ENCODE measurements at regions not wholly inside any gene's neighbourhood (a gene's known extent, or its start where the extent isn't known, plus 50 kb on each side); places are given as distances from the start of the nearest gene placed in this dataset.

- TF ChIP-seq ZNF114 (tag by site-specific recombination; IDR thresholded peaks at IDR 0.05) (no peak), CTCF (tag by site-specific recombination; IDR thresholded peaks at IDR 0.05) (no peak), ZBTB20 (tag by site-specific recombination; IDR thresholded peaks at IDR 0.05) (no peak), MEIS1 (CRISPR knock-in tag; IDR thresholded peaks at IDR 0.05; ENCODE audit: borderline replicate concordance) (no peak), YY1 (tag by site-specific recombination; IDR thresholded peaks at IDR 0.05) (no peak), PRDM6 (tag by site-specific recombination; IDR thresholded peaks at IDR 0.05) (no peak), TRIM28 (IDR thresholded peaks at IDR 0.05; ENCODE audit: borderline replicate concordance, low read length) (no peak), ZNF76 (tag by site-specific recombination; IDR thresholded peaks at IDR 0.05; ENCODE audit: borderline replicate concordance, low read depth) (no peak), ZNF274 (IDR thresholded peaks at IDR 0.05; ENCODE audit: low read length) (no peak), ZNF274 (tag by site-specific recombination; IDR thresholded peaks at IDR 0.05; ENCODE audit: borderline replicate concordance) (no peak), PRDM4 (tag by site-specific recombination; IDR thresholded peaks at IDR 0.05) (no peak), TCF7L2 (IDR thresholded peaks at IDR 0.05; ENCODE audit: borderline replicate concordance, low read depth, low read length) (no peak), ZNF560 (tag by site-specific recombination; IDR thresholded peaks at IDR 0.05; ENCODE audit: borderline replicate concordance) (no peak)
Measured at GRCh38 chr2:7121851-7122250, 204.6 kb downstream of the RNF144A start.
